Right atrium auricular region (tissue), 2 donors: ENCODE measurements at regions not wholly inside any gene's neighbourhood (a gene's known extent, or its start where the extent isn't known, plus 50 kb on each side); places are given as distances from the start of the nearest gene placed in this dataset.
"Not testable (repeated sequence)": the region's sequence is repeated elsewhere in the genome, so short reads cannot be mapped to it uniquely, and the experiment has no call there.

Experiments used
- DNase-seq: peaks from one replicate; pipeline ENCODE4 v3.0.0-alpha.2; 2019; ENCODE audit warnings: low spot score
- H3K27ac ChIP-seq, 2 donors: fragments of 200-600 bp; sonication (generic); 1 replicate in 1 of 2; 2 replicates in 1 of 2; pipeline ENCODE4 v1.5.1; 2016 to 2019
- H3K27me3 ChIP-seq, 2 donors: fragments of 200-600 bp; sonication (generic); one replicate each; pipeline versions ENCODE4 v1.5.1 to v1.6.0; 2017 to 2019
- H3K36me3 ChIP-seq: fragments of 200-600 bp; sonication (generic); one replicate; pipeline ENCODE4 v1.5.1; 2016
- H3K4me1 ChIP-seq, 2 donors: fragments of 200-600 bp; sonication (generic); one replicate each; pipeline versions ENCODE4 v1.5.1 to v1.6.0; 2017 to 2019
- H3K4me3 ChIP-seq, 2 donors: fragments of 200-600 bp; sonication (generic); 1 replicate in 1 of 2; 2 replicates in 1 of 2; pipeline ENCODE4 v1.5.1; 2017 to 2019; ENCODE audit warnings: mild to moderate bottlenecking in 1 of 2, moderate library complexity in 1 of 2
- H3K9me3 ChIP-seq, 2 donors: fragments of 200-600 bp; sonication (generic); one replicate each; pipeline ENCODE4 v1.5.1; 2019
- TF ChIP-seq, protein P1 (sequence below), 2 donors: fragments of 200-600 bp; sonication (generic); IDR thresholded peaks; one replicate each; pipeline ENCODE4 v1.5.1; 2019; ENCODE audit warnings: antibody characterized with exemption in 2 of 2

DNA sequence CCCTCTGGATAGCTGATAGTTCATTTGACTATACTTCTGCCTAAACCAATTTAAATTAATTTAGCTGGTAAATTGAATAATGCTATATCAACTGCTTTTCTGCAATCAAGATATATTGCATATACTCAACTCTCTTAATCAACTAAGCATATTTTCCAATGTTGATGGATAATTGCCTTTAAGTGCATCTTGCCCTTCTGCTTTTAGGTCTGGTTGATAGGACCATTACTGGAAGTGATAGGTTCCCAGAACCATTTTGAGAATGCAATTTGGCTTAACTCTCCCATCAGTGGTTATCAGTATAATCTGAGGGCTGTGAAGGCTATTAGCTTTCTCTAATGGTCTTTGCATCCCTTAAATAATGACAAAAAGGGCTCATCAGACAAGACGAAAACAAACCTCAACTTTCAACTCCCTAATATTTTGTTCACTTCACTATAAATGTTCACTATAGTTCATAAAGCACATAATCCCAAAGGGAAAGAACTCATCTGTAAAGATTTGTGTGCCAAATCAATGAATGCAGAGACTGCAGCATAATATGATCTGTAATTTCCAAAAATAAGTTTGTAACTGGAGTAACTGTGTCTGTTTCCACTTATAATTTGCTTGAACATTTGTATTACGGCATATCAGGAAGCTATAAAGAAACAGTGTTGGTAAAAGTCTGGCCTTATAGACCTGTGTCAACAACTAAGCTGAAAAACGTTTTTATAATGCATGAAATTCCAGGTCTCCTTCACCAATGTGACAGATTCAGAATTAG, 273.6 kb downstream of the FBXO8 start:
- no peak for DNase-seq
- H3K27me3 ChIP-seq: no peaks in the 10 kb centered on the region
- H3K4me3 ChIP-seq: no peak overlapping the region
- no peaks in the 10 kb centered on the region for H3K9me3 ChIP-seq
- TF ChIP-seq, protein P1, sequence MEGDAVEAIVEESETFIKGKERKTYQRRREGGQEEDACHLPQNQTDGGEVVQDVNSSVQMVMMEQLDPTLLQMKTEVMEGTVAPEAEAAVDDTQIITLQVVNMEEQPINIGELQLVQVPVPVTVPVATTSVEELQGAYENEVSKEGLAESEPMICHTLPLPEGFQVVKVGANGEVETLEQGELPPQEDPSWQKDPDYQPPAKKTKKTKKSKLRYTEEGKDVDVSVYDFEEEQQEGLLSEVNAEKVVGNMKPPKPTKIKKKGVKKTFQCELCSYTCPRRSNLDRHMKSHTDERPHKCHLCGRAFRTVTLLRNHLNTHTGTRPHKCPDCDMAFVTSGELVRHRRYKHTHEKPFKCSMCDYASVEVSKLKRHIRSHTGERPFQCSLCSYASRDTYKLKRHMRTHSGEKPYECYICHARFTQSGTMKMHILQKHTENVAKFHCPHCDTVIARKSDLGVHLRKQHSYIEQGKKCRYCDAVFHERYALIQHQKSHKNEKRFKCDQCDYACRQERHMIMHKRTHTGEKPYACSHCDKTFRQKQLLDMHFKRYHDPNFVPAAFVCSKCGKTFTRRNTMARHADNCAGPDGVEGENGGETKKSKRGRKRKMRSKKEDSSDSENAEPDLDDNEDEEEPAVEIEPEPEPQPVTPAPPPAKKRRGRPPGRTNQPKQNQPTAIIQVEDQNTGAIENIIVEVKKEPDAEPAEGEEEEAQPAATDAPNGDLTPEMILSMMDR (IDR thresholded peaks at IDR 0.05): no peak
- H3K27ac ChIP-seq: peak overlapping the region; percentile 27 to 81
- peaks cover 0 to 8% of the 10 kb centered on the region in 2 donors for H3K4me1 ChIP-seq
- no peaks in the 10 kb centered on the region for H3K36me3 ChIP-seq

- DNase-seq: no peak
- no peaks in the 10 kb centered on the region for H3K36me3 ChIP-seq
- peaks cover 0 to 10% of the 10 kb centered on the region in 2 donors for H3K4me1 ChIP-seq
- H3K9me3 ChIP-seq: no peaks in the 10 kb centered on the region
- peak overlapping the region; percentile 57 to 81 for H3K27ac ChIP-seq
- H3K4me3 ChIP-seq: peak overlapping the region; percentile 18 to 24
- no peaks in the 10 kb centered on the region for H3K27me3 ChIP-seq
- TF ChIP-seq, protein P1 (IDR thresholded peaks at IDR 0.05): no peak
Observed at GRCh38 chr4:174005422-174005821, 278.0 kb downstream of the FBXO8 start.

DNA sequence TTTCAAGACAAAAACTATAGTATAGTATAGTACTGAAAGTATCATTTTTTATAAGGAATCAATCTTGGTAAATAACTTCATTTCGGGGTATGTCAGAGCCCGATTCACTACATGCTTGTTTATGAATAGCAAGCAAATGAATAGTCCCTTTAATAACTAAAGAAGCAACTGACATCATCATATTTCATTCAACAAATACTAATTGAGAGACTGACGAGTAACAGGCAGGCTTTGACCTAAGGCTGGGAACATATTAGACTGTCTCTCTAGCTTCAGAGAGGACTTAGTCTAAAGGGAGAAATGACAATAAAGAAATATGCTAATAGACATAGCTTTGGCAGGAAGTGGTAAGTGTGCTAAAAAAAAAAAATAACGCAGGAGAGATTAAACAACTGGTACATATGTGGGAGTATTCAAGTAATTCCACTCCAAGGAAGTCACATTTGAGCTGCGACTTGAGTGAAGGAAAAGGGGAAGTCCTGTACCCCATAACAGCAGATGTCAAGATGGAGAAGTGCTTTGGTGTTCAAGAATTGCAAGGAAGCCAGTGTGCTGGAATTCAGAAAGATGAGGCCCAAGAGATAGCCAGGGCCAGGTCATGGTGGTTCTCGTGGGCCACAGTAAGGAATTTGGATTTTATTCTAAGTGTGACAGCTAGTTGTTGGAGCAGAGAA, 284.9 kb downstream of the FBXO8 start:
- Histone ChIP-seq H3K36me3 (no peaks in the 10 kb centered on the region), H3K4me3 (no peak overlapping the region), H3K4me1 (no peaks in the 10 kb centered on the region), H3K9me3 (no peaks in the 10 kb centered on the region), H3K27ac (no peak overlapping the region), H3K27me3 (no peaks in the 10 kb centered on the region)
- TF ChIP-seq, protein P1 (IDR thresholded peaks at IDR 0.05): no peak
- DNase-seq: no peak

GRCh38 chr4:173995779-173996178, 287.7 kb downstream of the FBXO8 start:
- not testable (repeated sequence) for H3K27me3 ChIP-seq, H3K9me3 ChIP-seq, H3K4me1 ChIP-seq, H3K4me3 ChIP-seq, DNase-seq, H3K36me3 ChIP-seq, H3K27ac ChIP-seq

DNA sequence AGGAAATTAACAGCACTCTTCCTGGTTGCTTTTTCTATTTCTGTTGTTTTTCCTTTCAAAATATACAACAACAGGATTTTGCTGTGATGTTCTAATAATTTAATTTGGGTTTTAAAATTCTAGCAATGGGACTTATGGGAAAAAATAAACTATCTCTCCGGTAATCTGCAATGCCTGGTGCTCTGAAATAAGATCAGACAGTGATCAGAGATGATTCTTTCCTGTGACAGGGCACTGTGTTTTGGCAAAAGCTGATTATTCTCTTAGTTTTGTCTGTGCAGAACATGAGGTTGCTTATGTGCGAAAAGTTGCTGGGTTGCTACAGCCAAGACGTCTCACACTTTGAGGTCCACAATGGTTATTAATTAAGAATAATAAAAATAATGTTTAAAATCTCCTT, 291.7 kb downstream of the FBXO8 start:
- no peak for DNase-seq
- Histone ChIP-seq H3K4me3 (no peak overlapping the region), H3K27ac (peak overlapping the region; percentile 78 to 88), H3K9me3 (no peaks in the 10 kb centered on the region), H3K27me3 (no peaks in the 10 kb centered on the region), H3K4me1 (peaks cover 0 to 13% of the 10 kb centered on the region in 2 donors), H3K36me3 (no peaks in the 10 kb centered on the region)
- TF ChIP-seq, protein P1 (IDR thresholded peaks at IDR 0.05): no peak

DNA sequence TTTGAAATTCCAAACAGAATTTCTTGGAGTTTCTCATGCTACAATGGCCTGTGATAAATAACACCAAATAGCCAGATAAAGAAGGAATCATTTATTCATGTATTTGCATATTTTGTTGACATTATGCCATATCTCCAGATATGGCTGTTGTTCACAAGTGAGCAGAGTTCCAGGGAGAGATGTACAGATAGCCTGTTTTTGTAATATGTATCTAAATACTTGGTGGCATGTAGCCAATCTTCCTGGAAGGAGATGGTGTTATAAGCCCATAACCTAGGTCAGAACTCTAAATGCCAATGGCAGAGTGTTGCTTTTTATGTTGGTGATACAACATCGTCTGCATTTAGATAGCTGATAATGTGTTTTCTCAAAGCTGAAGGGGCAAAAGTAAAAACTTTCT, 292.2 kb downstream of the FBXO8 start:
- no peak for DNase-seq
- TF ChIP-seq, protein P1 (IDR thresholded peaks at IDR 0.05): no peak
- no peaks in the 10 kb centered on the region for H3K9me3 ChIP-seq
- H3K36me3 ChIP-seq: no peaks in the 10 kb centered on the region
- peaks cover 0 to 13% of the 10 kb centered on the region in 2 donors for H3K4me1 ChIP-seq
- peak overlapping the region; percentile 78 to 88 for H3K27ac ChIP-seq
- H3K4me3 ChIP-seq: peak overlapping the region in 1 of 2 donors; percentile 3
- H3K27me3 ChIP-seq: no peaks in the 10 kb centered on the region
